Prostate gland (tissue), 2 donors: ENCODE measurements at regions not wholly inside any gene's neighbourhood (a gene's known extent, or its start where the extent isn't known, plus 50 kb on each side); places are given as distances from the start of the nearest gene placed in this dataset.

ENCODE experiments used
- POLR2AphosphoS5 ChIP-seq: sonication (generic); formaldehyde crosslinking; IDR thresholded peaks from one replicate; pipeline ENCODE4 v1.6.1; 2017; ENCODE audit warnings: antibody characterized with exemption
- TF ChIP-seq, protein P1 (sequence below), 4 experiments: fragments of 200-600 bp in 2 of 4; fragments of 450-650 bp in 2 of 4; sonication (generic) in 2 of 4; IDR thresholded peaks; 1 replicate in 3 of 4; 2 replicates in 1 of 4; pipeline ENCODE4 v1.5.1; 2016 to 2019; ENCODE audit warnings: antibody characterized with exemption in 4 of 4, mild to moderate bottlenecking in 2 of 4, moderate library complexity in 2 of 4

DNA sequence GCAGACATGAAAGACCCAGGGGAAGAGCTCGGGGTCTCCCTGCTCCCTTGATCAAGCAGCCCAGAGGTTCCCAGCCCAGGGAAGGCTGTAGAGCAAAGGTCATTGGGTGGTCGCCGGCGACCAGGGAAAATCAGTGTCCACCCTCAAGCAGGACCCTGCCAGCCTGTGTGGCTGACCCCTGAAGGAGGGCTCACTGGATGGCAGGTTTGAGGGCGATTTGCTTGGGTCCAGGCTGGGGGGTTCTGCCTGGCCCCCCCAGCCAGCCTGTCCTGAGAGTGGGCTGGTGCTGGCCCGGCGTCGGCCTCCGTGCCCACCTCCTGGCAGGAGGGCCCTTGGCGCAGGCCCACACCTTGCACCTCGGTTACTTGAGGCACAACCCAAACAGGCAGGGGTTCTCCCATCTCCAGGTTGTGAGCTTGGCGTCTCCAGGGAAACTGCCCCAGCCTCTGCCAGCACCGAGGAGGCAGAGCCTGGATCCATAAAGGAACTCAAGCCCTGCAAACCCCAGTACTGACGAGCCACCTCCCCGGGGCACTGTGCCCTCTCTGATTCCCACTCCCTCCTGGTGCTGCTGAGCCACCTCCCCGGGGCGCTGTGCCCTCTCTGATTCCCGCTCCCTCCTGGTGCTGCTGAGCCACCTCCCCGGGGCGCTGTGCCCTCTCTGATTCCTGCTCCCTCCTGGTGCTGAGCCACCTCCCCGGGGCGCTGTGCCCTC, 329.0 kb upstream of the SFSWAP start:
- TF ChIP-seq POLR2AphosphoS5, result no peak
- TF ChIP-seq, protein P1, sequence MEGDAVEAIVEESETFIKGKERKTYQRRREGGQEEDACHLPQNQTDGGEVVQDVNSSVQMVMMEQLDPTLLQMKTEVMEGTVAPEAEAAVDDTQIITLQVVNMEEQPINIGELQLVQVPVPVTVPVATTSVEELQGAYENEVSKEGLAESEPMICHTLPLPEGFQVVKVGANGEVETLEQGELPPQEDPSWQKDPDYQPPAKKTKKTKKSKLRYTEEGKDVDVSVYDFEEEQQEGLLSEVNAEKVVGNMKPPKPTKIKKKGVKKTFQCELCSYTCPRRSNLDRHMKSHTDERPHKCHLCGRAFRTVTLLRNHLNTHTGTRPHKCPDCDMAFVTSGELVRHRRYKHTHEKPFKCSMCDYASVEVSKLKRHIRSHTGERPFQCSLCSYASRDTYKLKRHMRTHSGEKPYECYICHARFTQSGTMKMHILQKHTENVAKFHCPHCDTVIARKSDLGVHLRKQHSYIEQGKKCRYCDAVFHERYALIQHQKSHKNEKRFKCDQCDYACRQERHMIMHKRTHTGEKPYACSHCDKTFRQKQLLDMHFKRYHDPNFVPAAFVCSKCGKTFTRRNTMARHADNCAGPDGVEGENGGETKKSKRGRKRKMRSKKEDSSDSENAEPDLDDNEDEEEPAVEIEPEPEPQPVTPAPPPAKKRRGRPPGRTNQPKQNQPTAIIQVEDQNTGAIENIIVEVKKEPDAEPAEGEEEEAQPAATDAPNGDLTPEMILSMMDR (IDR thresholded peaks at IDR 0.05), result no peak
